GM21723 (cell line): ENCODE measurements at regions not wholly inside any gene's neighbourhood (a gene's known extent, or its start where the extent isn't known, plus 50 kb on each side); places are given as distances from the start of the nearest gene placed in this dataset.
"Not testable (repeated sequence)": the region's sequence is repeated elsewhere in the genome, so short reads cannot be mapped to it uniquely, and the experiment has no call there.

ENCODE experiments used
- ATAC-seq: cut with Tn5 transposase; IDR thresholded peaks from one replicate; pipeline ENCODE4 v1.9.1; 2021; ENCODE audit warnings: mild to moderate bottlenecking, moderate library complexity; ENCODE audit not compliant: unreplicated experiment

- ATAC-seq, result no peak
Observed at GRCh38 chr21:35711213-35711612, 349.1 kb downstream of the SETD4 start.

GRCh38 chr21:35709990-35710389 lies 350.3 kb downstream of the SETD4 start:
- ATAC-seq, result not testable (repeated sequence)

- ATAC-seq, result no peak
Observed at GRCh38 chr21:35705888-35706287, 354.4 kb downstream of the SETD4 start.

DNA sequence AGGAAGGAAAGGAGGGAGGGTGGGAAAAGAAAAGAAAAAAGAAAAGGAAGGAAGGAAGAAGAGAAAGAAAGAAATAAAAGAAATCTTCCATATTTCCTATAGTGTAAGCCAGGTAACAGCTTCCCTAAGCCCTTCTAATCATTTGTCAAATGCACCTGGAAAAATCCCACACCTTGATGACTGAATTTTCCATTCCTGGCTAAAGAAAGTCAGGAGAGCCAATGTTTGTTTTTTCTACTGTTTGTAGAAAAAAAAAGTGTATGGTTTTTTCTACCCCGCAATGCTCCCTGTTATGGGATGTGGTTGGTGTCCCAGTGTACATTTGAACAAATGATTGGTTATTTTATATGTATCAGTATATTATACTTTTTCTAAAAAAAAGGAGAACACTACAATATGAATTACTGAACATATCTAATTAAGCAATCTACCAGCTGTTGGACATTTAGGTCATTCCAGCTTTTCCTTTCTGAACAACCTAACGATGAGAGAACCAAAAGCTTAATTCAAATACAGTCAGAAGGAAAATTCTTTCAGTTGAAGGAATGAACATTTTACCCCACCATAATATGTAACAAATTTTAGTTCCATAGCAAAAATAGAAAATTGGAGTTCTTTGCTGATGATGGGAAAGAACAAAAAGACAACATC lies 355.0 kb downstream of the SETD4 start:
- no peak for ATAC-seq

- ATAC-seq, result no peak
Observed at GRCh38 chr21:35703704-35704103, 356.6 kb downstream of the SETD4 start.

DNA sequence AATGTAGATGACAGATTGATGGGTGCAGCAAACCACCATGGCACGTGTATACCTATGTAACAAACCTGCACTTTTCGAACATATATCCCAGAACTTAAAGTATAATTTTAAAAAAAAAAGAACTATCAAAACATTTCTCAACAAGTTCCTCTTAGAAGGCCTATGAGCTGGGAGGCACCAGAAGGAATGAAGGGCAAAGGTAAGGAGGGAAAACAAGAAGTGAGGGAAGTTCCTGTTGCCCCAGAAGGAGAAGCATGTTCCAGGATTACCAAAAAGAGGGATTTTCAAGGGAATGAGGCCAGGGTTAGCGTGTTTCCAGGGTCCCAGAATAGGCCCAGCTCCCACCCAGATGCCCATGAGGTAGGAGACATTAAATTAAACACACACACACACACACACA lies 361.0 kb downstream of the SETD4 start:
- ATAC-seq, result no peak

DNA sequence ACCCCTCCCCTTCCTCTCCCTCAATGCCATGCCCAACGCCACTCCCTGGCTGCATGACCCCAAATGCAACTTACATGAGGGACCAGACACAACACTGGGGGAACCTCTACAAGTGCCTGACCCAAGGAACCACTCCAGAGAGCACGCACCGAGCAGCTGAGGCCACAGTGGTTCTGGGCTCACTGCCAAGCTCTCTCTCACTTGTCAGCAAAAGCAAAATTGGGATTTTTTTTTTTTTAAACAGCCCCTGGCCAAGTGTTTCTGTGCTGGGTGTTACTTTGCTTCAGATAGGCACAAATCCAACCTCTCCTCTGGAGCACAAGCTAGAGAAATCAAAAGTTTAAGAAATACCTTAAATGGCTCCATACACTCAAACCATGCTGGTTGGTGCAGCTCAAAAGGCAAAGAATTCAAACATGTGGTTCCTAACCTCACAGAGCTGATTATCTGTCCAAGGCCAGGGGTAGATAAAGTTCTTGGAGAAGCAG lies 363.0 kb downstream of the SETD4 start:
- no peak for ATAC-seq

- no peak for ATAC-seq
Observed at GRCh38 chr21:35696644-35697043, 363.7 kb downstream of the SETD4 start.

- ATAC-seq, result no peak
Observed at GRCh38 chr21:35692311-35692710, 368.0 kb downstream of the SETD4 start.

DNA sequence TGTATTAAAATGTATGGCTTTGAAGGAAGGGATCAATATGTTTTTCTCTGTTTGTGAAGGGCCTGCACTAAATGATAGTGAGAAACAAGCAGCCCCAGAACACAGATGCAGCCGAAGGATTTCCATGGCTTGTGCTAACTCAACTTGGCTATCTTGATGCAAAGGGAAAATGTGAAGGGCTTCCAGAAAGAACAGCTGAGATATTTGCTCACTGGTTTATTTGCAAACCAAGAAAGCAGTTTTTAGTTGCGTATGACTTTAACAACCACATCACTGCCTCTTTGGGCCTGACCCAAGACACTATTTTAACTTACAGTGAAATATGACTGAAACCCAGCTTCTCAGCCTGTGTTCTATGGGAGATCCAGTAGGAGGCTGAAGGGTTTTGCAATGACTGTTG lies 369.9 kb downstream of the SETD4 start:
- no peak for ATAC-seq

DNA sequence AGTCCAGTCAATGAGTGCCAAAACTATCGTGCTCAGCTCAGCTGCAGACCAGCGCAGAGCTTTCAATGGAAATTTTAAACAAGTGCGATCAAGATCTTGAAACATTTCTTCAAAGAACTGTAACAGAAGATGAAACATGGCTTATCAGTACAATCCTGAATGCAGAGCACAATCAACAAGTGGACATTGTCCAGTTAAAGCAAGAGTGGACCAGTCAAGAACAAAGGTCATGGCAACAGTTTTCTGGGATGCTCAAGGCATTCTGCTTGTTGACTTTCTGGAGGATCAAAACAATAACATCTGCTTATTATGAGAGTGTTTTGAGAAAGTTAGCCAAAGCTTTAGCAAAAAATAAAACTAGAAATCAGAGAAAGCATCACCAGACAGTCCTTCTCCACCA lies 374.2 kb downstream of the SETD4 start:
- ATAC-seq, result no peak

DNA sequence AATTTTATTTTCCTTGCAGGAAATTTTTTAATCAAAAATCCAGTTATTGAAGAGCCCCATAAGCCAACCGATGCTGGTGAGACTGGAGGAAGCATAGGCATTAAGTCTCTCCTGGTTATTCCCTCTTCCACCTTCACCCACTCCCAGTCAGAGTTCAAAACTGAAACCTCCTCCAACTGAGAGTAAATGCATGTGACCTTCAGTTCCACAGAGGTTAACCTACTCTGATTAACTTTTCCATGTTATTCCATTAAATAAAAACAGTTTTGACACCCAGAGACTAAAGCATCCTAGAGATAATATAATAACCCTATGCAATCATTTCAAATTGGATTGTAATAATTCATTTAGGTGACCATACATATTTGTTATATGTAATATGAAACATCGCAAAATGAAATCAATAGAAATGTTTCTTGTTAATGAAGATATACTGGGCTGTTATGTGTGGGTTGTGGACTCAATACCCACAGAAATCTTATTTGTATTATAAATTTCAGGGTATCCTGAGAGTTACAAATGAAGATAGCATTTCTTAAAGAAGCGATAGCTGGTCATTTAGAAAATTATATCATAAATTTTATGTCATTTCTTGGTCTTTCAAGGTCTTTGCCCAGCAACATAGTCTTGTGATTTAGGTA lies 376.5 kb downstream of the SETD4 start:
- ATAC-seq, result no peak

GRCh38 chr21:35682904-35683549 lies 377.3 kb downstream of the SETD4 start:
- ATAC-seq, result no peak

DNA sequence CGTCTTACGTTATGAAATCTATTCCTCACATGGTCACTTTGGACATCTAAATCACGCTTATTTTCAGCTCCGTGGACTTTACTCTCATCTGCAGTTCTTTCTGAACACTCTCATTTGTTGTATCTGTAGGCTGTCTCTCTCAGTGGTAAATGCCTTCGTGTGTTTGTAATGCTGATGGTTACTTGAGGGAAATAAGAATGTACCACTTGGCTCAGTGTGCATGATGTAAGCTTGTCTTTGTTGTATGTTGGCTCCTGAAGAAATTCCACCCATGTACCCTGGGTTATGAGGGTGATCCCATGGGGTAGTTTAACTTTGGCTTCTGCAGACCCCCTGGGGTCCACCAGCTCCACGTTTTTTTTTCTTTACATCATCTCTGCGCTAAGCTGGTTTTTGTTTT lies 378.4 kb downstream of the SETD4 start:
- ATAC-seq, result no peak

- ATAC-seq, result no peak
Observed at GRCh38 chr21:35679076-35679475, 381.2 kb downstream of the SETD4 start.

DNA sequence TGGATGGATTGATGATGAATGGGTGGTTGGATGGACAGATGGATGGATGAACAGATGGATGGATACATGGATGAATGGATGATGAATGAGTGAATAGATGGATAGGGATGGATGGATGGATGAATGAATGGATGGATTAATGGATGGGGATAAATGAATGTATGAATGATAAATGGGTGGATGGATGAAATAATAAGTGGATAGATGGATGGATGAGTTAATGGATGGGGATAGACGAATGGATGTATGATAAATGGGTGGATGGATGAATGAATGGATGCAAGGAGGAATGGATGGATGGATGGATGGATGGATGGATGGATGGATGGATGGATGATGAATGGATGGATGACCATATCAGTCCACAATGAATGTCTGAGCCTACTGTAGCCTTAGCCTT lies 381.9 kb downstream of the SETD4 start:
- no peak for ATAC-seq

- ATAC-seq, result no peak
Observed at GRCh38 chr21:35677298-35677841, 383.0 kb downstream of the SETD4 start.

DNA sequence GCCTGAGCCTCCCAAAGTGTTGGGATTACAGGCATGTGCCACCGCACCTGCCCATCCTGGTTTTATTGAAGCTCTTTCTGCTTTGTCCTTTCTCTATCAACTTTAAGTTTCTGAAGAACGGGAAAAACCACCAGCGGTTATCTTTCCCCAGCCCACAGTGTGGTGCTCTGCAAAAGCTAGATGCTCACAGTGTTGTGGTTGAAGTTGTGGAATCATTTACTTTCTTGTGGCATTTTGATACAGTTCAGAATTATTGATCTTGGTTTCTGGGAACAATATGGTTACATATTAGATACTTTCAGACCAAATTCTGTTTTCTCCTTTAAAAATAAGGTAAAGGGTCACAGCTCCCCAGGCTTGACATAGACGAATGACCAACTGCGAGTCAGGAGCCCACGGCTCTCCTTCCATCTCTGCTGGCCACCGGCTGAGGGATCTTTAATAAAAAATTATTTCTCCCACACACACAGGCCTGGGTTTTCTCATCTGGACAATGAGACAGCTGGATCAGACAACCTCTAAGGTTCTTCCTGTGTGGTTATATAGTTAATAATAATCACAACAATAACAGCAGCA lies 385.3 kb downstream of the SETD4 start:
- no peak for ATAC-seq

- ATAC-seq, result no peak
Observed at GRCh38 chr21:35674091-35674671, 386.1 kb downstream of the SETD4 start.

DNA sequence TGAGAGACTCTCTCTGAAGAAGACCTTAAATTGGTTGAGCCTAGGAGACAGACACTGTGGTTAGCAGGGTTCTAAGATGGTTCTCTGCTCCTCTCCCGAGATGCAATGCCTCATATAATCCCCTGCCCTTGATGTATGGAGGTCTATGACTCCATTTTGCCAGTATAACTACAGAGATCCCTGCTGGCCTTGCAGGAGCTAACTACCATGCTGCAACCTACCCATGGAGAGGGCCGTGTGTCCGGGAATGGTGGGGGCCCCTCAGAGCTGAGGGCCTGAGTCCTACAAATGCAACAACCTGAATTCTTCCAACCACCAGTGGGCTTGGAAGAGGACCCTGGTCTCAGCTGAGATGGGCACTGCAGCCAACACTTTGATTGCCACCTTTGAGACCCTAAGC lies 388.0 kb downstream of the SETD4 start:
- no peak for ATAC-seq

GRCh38 chr21:35664683-35665082 lies 395.6 kb downstream of the SETD4 start:
- ATAC-seq, result no peak
